ENCODE measurements at regions not wholly inside any gene's neighbourhood (a gene's known extent, or its start where the extent isn't known, plus 50 kb on each side); places are given as distances from the start of the nearest gene placed in this dataset.

DNA sequence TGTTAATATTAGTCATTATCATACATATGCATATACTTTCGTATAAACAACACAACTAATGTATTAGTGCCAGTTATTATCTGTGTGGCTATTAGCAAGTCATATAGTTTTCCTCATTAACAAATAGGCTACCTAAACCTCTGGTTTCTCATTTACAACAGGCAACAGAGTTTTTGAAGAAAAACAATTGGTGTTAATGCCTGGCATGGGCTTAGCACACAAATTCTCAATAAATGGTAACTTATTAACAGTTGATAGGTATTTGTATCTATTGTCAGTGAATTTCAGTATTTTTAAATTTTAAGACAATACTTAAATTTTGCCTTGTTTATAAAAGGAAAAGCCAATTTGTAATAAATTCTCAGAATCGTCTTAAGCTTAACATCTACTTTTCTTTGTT, 182.5 kb downstream of the PMAIP1 start:
- Histone ChIP-seq H3K36me3 (ENCODE audit: control insufficient read depth, insufficient read depth, low read length) (no peaks in the 10 kb centered on the region), H3K4me1 (no peaks in the 10 kb centered on the region), H3K27me3 (replicated peaks; ENCODE audit: control insufficient read depth, insufficient read depth, low read length) (no peaks in the 10 kb centered on the region), H3K4me3 (ENCODE audit: low read depth, low read length) (no peak overlapping the region), H3K9me3 (no peaks in the 10 kb centered on the region)
- Mint-ChIP-seq H3K27ac (ENCODE audit: unreplicated experiment) (no peak overlapping the region), H3K4me3 (ENCODE audit: unreplicated experiment) (no peak overlapping the region), H3K36me3 (ENCODE audit: insufficient read depth, unreplicated experiment) (no peaks in the 10 kb centered on the region), H3K4me1 (ENCODE audit: low read depth, unreplicated experiment) (no peaks in the 10 kb centered on the region), H3K27me3 (ENCODE audit: insufficient read depth, unreplicated experiment) (no peaks in the 10 kb centered on the region), H3K9me3 (ENCODE audit: unreplicated experiment) (no peaks in the 10 kb centered on the region)
- intact Hi-C loops (cut with micrococcal nuclease; ENCODE audit: unreplicated experiment), result no loop called here
- BruUV-seq (replicated peaks), result no TSS peak
- CTCF ChIA-PET, result no interaction called here
- DNase-seq, result no peak
- POLR2A ChIA-PET, result no interaction called here
- no peak for TF ChIP-seq CTCF (IDR thresholded peaks at IDR 0.05; ENCODE audit: insufficient read depth in 1 of 2, low read depth in 1 of 2, low read length in 1 of 2, severe bottlenecking in 1 of 2, unreplicated experiment in 1 of 2)

DNA sequence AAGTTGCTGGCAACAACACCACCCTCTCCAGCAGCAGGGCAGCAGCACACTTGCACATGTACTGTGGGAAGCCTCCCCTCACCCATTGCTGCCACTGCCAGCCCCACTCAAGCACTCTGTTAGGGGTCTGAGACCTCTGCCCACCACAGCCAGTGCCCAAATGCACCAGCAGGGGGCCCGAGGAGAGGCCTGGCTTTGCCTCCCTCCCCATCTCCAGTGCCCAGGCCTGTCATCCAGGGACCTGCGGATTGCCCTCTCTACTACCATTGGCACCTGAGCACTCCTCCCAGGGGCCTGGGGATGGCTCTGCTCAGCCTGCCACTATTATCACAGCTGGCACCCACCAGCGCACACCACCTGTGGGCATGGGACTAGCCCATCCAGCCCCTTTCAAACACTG, 175.7 kb downstream of the PMAIP1 start:
- intact Hi-C loops (cut with micrococcal nuclease; ENCODE audit: unreplicated experiment), result no loop called here
- H3K4me1 Mint-ChIP-seq (ENCODE audit: low read depth, unreplicated experiment), result no peaks in the 10 kb centered on the region
- H3K36me3 ChIP-seq (ENCODE audit: control insufficient read depth, insufficient read depth, low read length), result no peaks in the 10 kb centered on the region
- no peak for TF ChIP-seq CTCF (IDR thresholded peaks at IDR 0.05; ENCODE audit: insufficient read depth in 1 of 2, low read depth in 1 of 2, low read length in 1 of 2, severe bottlenecking in 1 of 2, unreplicated experiment in 1 of 2)
- no peaks in the 10 kb centered on the region for H3K9me3 ChIP-seq
- H3K4me3 Mint-ChIP-seq (ENCODE audit: unreplicated experiment), result no peak overlapping the region
- H3K27ac Mint-ChIP-seq (ENCODE audit: unreplicated experiment), result no peak overlapping the region
- no TSS peak for BruUV-seq (replicated peaks)
- H3K4me1 ChIP-seq, result no peaks in the 10 kb centered on the region
- no peak for DNase-seq
- no peaks in the 10 kb centered on the region for H3K36me3 Mint-ChIP-seq (ENCODE audit: insufficient read depth, unreplicated experiment)
- H3K9me3 Mint-ChIP-seq (ENCODE audit: unreplicated experiment), result no peaks in the 10 kb centered on the region
- CTCF ChIA-PET, result no interaction called here
- H3K27me3 Mint-ChIP-seq (ENCODE audit: insufficient read depth, unreplicated experiment), result no peaks in the 10 kb centered on the region
- no peaks in the 10 kb centered on the region for H3K27me3 ChIP-seq (replicated peaks; ENCODE audit: control insufficient read depth, insufficient read depth, low read length)
- no peak overlapping the region for H3K4me3 ChIP-seq (ENCODE audit: low read depth, low read length)
- POLR2A ChIA-PET, result no interaction called here

DNA sequence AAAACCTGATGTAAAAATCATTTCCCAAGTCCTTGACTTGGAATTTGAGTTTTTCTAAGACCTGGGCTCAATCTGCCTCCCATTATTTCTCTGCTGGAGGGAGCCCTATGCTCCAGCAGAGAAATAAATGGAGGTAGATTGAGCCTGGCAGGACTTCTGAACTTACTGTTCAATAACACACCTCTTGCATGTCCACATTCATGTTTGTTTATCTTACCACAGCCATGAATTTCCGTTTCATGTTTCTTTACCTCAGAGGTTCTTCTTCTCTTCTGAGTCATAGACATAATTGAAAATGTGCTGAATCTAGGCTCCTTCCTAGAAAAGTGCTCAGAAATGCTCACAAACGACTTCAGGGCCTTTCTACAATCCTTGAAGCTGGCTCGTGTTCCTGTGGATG, 170.8 kb downstream of the PMAIP1 start:
- H3K4me1 Mint-ChIP-seq (ENCODE audit: low read depth, unreplicated experiment), result no peaks in the 10 kb centered on the region

More for the DNA sequence above, 170.8 kb downstream of the PMAIP1 start:
- no peaks in the 10 kb centered on the region for H3K27me3 ChIP-seq (replicated peaks; ENCODE audit: control insufficient read depth, insufficient read depth, low read length)
- no peak overlapping the region for H3K4me3 ChIP-seq (ENCODE audit: low read depth, low read length)
- no peak for TF ChIP-seq CTCF (IDR thresholded peaks at IDR 0.05; ENCODE audit: insufficient read depth in 1 of 2, low read depth in 1 of 2, low read length in 1 of 2, severe bottlenecking in 1 of 2, unreplicated experiment in 1 of 2)
- no peak for DNase-seq
- BruUV-seq (replicated peaks), result no TSS peak
- Mint-ChIP-seq H3K27me3 (ENCODE audit: insufficient read depth, unreplicated experiment) (no peaks in the 10 kb centered on the region), H3K9me3 (ENCODE audit: unreplicated experiment) (no peaks in the 10 kb centered on the region), H3K4me3 (ENCODE audit: unreplicated experiment) (no peak overlapping the region), H3K36me3 (ENCODE audit: insufficient read depth, unreplicated experiment) (no peaks in the 10 kb centered on the region), H3K27ac (ENCODE audit: unreplicated experiment) (no peak overlapping the region)
- POLR2A ChIA-PET, result no interaction called here
- H3K9me3 ChIP-seq, result no peaks in the 10 kb centered on the region
- CTCF ChIA-PET, result no interaction called here
- H3K36me3 ChIP-seq (ENCODE audit: control insufficient read depth, insufficient read depth, low read length), result no peaks in the 10 kb centered on the region
- no peaks in the 10 kb centered on the region for H3K4me1 ChIP-seq
- intact Hi-C loops (cut with micrococcal nuclease; ENCODE audit: unreplicated experiment), result no loop called here

All from Caco-2 (cell line).